Uterus (tissue), 3 donors: ENCODE measurements at regions not wholly inside any gene's neighbourhood (a gene's known extent, or its start where the extent isn't known, plus 50 kb on each side); places are given as distances from the start of the nearest gene placed in this dataset.

Source experiments
- DNase-seq, 2 donors: peaks; one replicate each; pipeline ENCODE4 v3.0.0-alpha.2; 2019 to 2020
- H3K27ac ChIP-seq, 2 donors: fragments of 200-600 bp; sonication (generic); 1 replicate in 1 of 2; 2 replicates in 1 of 2; pipeline ENCODE4 v1.5.1; 2016 to 2018
- H3K27me3 ChIP-seq, 2 donors: fragments of 200-600 bp; sonication (generic); one replicate each; pipeline ENCODE4 v1.5.1; 2018 to 2019; ENCODE audit warnings: control low read depth in 1 of 2
- H3K36me3 ChIP-seq, 2 donors: fragments of 200-600 bp; sonication (generic); one replicate each; pipeline ENCODE4 v1.5.1; 2019; ENCODE audit warnings: control low read depth in 1 of 2
- H3K4me1 ChIP-seq, 2 donors: fragments of 200-600 bp; sonication (generic); one replicate each; pipeline ENCODE4 v1.5.1; 2018 to 2019; ENCODE audit warnings: control low read depth in 1 of 2
- H3K4me3 ChIP-seq, 2 donors: fragments of 200-600 bp; sonication (generic); 1 replicate in 1 of 2; 2 replicates in 1 of 2; pipeline ENCODE4 v1.5.1; 2018 to 2019; ENCODE audit warnings: mild to moderate bottlenecking in 1 of 2
- H3K9me3 ChIP-seq, 2 donors: fragments of 200-600 bp; sonication (generic); one replicate each; pipeline ENCODE4 v1.5.1; 2019; ENCODE audit warnings: control low read depth in 1 of 2
- CTCF ChIP-seq, 4 experiments: fragments of 200-600 bp in 2 of 4; fragments of 450-650 bp in 2 of 4; sonication (generic) in 2 of 4; IDR thresholded peaks; one replicate each; pipeline ENCODE4 v1.5.1; 2016 to 2019; ENCODE audit warnings: antibody characterized with exemption in 4 of 4, mild to moderate bottlenecking in 2 of 4, moderate library complexity in 1 of 4
- POLR2A ChIP-seq, 2 donors: fragments of 450-650 bp; IDR thresholded peaks; one replicate each; pipeline ENCODE4 v1.6.1; 2016; ENCODE audit warnings: antibody characterized with exemption in 2 of 2, mild to moderate bottlenecking in 1 of 2, moderate library complexity in 1 of 2
- intact Hi-C: fragments of 100-400 bp; cut with DNase I; formaldehyde crosslinking; loops from one replicate; pipeline ENCODE4 v1.15.1; 2023; ENCODE audit warnings: low total_unique reads
- donor health status: DM: yes; HTN: yes; CAD: no.

GRCh38 chr2:160646684-160647444 lies 153.3 kb upstream of the RBMS1 start:
- no peaks in the 10 kb centered on the region for H3K36me3 ChIP-seq
- no peaks in the 10 kb centered on the region for H3K9me3 ChIP-seq
- no peak for DNase-seq
- H3K4me1 ChIP-seq = no peaks in the 10 kb centered on the region
- H3K4me3 ChIP-seq = no peak overlapping the region
- H3K27ac ChIP-seq = no peak overlapping the region
- intact Hi-C loops = no loop called here
- no peaks in the 10 kb centered on the region for H3K27me3 ChIP-seq
- TF ChIP-seq CTCF (IDR thresholded peaks at IDR 0.05) = no peak
- no peak for TF ChIP-seq POLR2A (IDR thresholded peaks at IDR 0.05)

DNA sequence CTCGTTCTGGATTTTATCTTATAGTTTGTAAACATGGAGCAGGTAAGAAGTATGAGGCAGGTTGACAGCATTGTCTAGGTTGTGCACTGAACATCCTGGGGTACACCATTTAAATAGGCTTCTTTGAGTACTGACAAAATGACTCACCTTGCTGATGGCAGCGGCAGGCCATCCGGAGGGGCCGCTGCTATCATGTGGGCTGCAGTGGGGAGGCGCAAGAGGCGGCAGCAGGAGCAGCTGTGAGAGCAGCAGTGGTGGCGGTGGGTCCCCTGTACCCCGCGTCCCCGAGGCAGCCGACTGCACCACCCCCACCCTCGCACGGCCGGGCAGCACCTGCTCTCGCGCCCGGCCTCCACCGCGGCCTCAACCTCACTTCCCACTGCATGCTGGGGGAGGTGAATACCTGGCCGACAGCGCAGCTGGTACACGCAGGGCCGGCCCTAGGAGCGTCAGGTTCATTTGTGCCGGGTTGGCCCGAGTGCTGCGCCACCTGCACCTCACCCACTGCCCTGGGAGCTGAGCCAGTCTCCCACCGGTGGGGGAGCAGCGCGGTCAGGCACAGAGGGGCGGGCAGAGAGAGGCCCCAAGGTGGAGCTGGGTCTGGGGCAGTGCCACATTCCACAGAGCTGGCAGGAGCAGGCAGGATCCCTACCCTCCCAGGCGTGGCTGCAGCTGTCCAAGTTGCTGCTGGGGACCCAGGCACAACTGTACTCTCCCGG lies 154.5 kb upstream of the RBMS1 start:
- no peaks in the 10 kb centered on the region for H3K9me3 ChIP-seq
- TF ChIP-seq CTCF (IDR thresholded peaks at IDR 0.05) (no peak), POLR2A (IDR thresholded peaks at IDR 0.05) (no peak)
- intact Hi-C loops = no loop called here
- DNase-seq = no peak
- H3K36me3 ChIP-seq = no peaks in the 10 kb centered on the region
- H3K27ac ChIP-seq = no peak overlapping the region
- H3K4me3 ChIP-seq = no peak overlapping the region
- no peaks in the 10 kb centered on the region for H3K4me1 ChIP-seq
- no peaks in the 10 kb centered on the region for H3K27me3 ChIP-seq

GRCh38 chr2:160649698-160650097 lies 156.1 kb upstream of the RBMS1 start:
- DNase-seq = no peak
- no peaks in the 10 kb centered on the region for H3K9me3 ChIP-seq
- H3K27ac ChIP-seq = no peak overlapping the region
- intact Hi-C loops = no loop called here
- no peaks in the 10 kb centered on the region for H3K27me3 ChIP-seq
- TF ChIP-seq POLR2A (IDR thresholded peaks at IDR 0.05) (no peak), CTCF (IDR thresholded peaks at IDR 0.05) (no peak)
- no peaks in the 10 kb centered on the region for H3K36me3 ChIP-seq
- H3K4me1 ChIP-seq = no peaks in the 10 kb centered on the region
- no peak overlapping the region for H3K4me3 ChIP-seq

DNA sequence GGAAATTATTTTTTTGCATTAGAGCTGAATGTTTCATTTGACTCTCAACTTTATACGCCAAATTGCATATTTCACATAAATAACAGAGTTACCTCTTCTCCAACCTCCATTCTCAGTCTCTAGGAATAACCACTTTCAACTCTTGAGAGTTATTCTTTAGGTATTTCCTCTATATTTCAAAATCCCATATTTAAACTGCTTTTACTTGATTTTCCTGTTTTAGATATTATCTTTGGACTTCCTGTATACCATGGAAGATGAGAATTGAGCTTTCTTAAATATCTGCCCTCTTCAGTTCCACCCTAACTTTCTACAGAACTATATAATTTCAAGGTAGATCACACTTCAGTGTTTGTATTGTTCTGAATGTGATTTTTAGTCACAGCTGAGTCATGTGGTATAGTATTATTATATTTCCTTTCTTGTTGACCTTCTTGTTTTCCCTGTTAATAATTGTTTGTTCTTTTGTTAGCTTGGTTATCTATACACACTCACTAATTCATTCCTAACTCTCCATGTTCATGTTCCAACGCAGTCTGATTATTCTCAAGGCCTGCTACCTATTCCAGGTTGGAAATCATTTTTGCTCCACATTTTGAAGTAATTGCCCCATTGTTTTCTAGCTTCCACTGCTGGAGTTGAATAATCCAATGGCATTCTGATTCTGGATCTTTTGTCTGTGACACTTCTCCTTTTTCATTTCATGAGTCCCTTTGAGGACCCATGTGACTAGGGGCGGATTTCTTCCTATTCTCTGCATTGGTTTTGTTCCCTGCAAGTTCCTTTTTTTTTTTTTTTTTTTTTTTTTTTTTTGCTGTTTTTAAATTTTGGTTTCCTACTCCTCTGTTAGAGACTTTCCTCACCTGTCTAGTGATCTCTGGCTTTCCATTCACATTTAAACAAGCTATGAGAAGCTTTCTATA lies 156.8 kb upstream of the RBMS1 start:
- intact Hi-C loops = no loop called here
- Histone ChIP-seq H3K4me1 (no peaks in the 10 kb centered on the region), H3K36me3 (no peaks in the 10 kb centered on the region), H3K9me3 (no peaks in the 10 kb centered on the region), H3K4me3 (no peak overlapping the region), H3K27me3 (no peaks in the 10 kb centered on the region), H3K27ac (no peak overlapping the region)
- TF ChIP-seq POLR2A (IDR thresholded peaks at IDR 0.05) (no peak), CTCF (IDR thresholded peaks at IDR 0.05) (no peak)
- no peak for DNase-seq
